Fibroblast of upper back skin (primary cell): ENCODE measurements at regions not wholly inside any gene's neighbourhood (a gene's known extent, or its start where the extent isn't known, plus 50 kb on each side); places are given as distances from the start of the nearest gene placed in this dataset.

Experiments
- DNase-seq: peaks from one replicate; pipeline ENCODE4 v3.0.0-alpha.2; 2013

- peak; percentile 85 for DNase-seq
Measured at GRCh38 chr2:200138391-200139124, 167.9 kb upstream of the SPATS2L start.

- no peak for DNase-seq
Measured at GRCh38 chr2:200144571-200144970, 161.9 kb upstream of the SPATS2L start.

GRCh38 chr2:200146501-200146900, 160.0 kb upstream of the SPATS2L start:
- DNase-seq: no peak

- no peak for DNase-seq
Measured at GRCh38 chr2:200147371-200147770, 159.1 kb upstream of the SPATS2L start.

GRCh38 chr2:200148366-200148765, 158.1 kb upstream of the SPATS2L start:
- peak; percentile 37 for DNase-seq

- DNase-seq: no peak
Measured at GRCh38 chr2:200150411-200151086, 155.9 kb upstream of the SPATS2L start.

GRCh38 chr2:200155652-200156051, 150.8 kb upstream of the SPATS2L start:
- DNase-seq: no peak

GRCh38 chr2:200156166-200156835, 150.2 kb upstream of the SPATS2L start:
- DNase-seq: peak; percentile 84

GRCh38 chr2:200158647-200159356, 147.7 kb upstream of the SPATS2L start:
- DNase-seq: peak; percentile 31

- DNase-seq: no peak
Measured at GRCh38 chr2:200159357-200159707, 147.2 kb upstream of the SPATS2L start.

GRCh38 chr2:200159829-200160781, 146.4 kb upstream of the SPATS2L start:
- peak; percentile 50 for DNase-seq

- DNase-seq: no peak
Measured at GRCh38 chr2:200161458-200161857, 145.0 kb upstream of the SPATS2L start.

- DNase-seq: no peak
Measured at GRCh38 chr2:200165687-200166086, 140.8 kb upstream of the SPATS2L start.

GRCh38 chr2:200168641-200169555, 137.6 kb upstream of the SPATS2L start:
- peak; percentile 69 for DNase-seq

GRCh38 chr2:200170221-200170620, 136.3 kb upstream of the SPATS2L start:
- no peak for DNase-seq

GRCh38 chr2:200171731-200172482, 134.6 kb upstream of the SPATS2L start:
- DNase-seq: peak; percentile 74

- no peak for DNase-seq
Measured at GRCh38 chr2:200172521-200172920, 134.0 kb upstream of the SPATS2L start.

GRCh38 chr2:200172944-200173581, 133.4 kb upstream of the SPATS2L start:
- peak; percentile 88 for DNase-seq

- no peak for DNase-seq
Measured at GRCh38 chr2:200173691-200174090, 132.8 kb upstream of the SPATS2L start.
